ENCODE measurements at regions not wholly inside any gene's neighbourhood (a gene's known extent, or its start where the extent isn't known, plus 50 kb on each side); places are given as distances from the start of the nearest gene placed in this dataset.
"Not testable (repeated sequence)": the region's sequence is repeated elsewhere in the genome, so short reads cannot be mapped to it uniquely, and the experiment has no call there.

DNA sequence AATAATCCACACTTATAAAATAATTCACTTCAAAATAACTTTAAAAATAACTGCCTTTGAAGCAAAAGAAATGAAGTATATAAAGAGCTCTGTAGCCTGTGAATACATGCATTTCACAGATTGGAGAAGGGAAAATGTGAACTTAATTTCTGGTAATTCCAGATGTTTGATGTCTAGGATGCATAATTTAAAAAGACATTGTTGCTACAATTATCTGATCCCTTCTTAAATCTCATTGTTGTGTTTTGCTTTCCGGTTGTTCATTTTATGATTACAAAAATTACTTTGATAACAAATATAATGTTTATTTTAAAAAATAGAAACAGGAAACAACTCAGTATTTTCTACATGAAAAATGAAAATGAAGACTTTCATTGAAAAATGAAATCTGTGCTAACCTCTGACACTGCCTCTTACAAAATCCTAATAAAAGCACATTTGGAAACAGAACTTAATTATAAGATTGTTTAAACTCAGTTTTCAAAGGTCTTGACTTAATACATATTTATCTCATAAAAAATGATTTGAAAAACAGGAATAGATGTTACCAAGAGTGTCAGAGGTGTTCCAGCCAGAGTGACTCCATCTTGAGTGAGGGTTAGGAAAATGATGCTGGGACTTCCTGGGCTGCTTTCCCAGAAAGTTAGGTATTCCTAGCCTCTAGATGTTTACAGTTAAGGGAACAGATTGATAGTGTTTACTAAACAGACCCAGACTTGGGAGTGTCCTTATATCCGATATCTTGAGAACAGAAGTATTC lies 516.6 kb upstream of the SEMA3D start:
- no peak for DNase-seq

DNA sequence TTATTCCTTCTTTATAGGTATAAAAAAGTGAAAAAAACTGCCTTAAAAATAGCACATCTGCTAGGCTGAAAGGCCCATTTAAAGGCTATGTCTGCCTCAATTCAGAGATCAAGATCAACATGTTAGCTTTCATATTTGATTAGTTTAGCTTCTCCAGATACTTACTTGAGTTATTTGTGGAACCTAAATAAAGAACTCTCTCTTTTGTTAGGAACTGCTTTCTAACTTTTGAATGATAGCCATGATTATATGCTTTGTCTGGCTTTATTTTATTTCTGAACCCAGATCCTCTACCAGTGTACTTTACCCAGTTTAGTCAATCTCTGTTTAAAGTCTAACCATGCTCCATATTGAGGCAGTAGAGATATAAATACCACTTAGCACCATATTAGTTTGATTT lies 515.5 kb upstream of the SEMA3D start:
- no peak for DNase-seq

DNA sequence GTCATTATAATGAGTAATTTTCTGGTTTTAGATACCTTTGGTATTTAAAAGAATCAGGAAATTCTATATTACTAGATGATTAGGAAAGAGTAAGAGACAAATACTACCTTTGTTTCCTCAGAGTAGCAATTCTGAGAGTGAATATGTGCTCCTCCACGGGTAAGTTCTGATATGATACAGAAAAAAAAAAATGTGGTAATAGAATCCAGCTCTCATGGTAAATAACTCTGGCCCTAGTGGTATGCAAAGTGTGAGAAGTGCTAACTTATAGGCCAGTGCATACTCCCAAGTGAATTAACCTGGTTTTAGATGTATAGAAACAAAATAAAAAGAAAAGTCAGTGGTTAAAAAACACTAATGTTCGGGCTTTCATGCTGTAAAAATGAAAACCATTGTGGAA lies 512.6 kb upstream of the SEMA3D start:
- DNase-seq: no peak

DNA sequence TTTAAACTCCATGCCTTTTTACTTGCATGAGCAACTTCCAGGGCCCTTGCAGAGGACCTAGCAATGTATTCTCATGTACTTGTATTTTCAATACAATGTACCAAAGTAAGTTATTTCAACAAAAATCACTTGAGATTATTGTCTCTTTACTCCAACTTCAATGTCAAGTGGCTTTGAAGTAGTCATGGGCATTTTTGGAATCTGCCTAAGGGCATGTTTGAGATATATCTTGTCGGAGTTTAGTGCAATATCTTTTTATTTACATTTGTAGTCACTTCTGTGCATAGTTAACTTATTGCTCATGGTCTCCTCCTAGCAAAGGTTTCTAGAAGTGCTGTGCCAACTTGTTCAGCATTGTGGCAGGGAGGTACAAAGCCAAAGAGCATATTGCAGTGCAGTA lies 508.7 kb upstream of the SEMA3D start:
- DNase-seq: no peak

DNA sequence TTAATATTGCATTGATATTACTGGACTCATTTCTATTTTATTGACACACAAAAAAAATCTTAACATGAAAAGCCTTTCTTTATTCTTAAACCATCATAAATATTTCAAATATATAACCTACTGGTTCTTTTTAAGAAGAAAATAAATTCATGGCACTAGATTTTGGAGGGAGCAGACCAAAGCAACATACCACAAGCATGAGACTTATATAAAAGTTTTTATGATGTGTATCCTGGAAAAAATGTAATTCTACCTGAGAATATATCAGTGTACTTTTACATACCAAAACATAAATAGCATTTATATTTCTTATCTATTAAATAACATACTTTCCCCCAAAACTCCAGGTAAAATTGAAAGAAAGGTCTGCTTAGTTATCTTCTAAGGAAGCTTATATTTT lies 508.2 kb upstream of the SEMA3D start:
- no peak for DNase-seq

DNA sequence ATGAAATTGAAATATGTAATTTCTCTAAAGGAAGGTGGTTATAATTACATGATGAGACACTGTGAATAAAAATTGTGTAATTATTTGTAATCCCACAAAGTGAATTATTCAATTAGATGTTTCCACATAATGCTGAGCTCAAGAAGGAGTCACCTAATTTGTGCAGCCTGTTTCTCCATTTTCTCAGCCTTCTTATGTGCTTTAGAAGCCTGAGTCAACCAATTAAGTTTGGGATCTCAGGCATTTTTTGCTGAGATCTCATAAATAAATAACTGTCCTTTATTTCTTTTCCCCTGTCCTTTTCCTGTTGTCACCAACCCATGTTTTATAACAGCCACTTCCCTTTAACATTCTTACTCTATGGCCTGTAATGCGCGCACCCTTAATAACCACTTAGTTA lies 506.5 kb upstream of the SEMA3D start:
- no peak for DNase-seq

DNA sequence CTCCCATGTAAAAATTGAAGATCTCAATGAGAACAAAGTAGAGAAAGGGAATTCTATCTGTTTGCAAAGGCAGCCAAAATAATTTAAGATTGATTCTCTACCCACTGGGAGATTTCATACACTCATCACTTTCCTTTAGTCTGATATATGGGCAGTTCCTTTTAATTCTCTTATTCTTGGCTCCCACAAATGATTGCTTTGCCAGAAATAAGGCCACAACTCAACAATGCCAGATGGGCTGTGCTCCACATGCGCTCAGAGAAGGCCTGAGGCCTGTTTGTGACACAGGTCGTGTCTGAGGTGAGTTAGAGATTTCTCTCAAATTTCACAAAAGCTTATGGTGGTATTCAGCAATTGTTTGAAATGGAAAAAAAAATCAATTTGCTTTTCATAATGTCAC lies 501.9 kb upstream of the SEMA3D start:
- no peak for DNase-seq

DNA sequence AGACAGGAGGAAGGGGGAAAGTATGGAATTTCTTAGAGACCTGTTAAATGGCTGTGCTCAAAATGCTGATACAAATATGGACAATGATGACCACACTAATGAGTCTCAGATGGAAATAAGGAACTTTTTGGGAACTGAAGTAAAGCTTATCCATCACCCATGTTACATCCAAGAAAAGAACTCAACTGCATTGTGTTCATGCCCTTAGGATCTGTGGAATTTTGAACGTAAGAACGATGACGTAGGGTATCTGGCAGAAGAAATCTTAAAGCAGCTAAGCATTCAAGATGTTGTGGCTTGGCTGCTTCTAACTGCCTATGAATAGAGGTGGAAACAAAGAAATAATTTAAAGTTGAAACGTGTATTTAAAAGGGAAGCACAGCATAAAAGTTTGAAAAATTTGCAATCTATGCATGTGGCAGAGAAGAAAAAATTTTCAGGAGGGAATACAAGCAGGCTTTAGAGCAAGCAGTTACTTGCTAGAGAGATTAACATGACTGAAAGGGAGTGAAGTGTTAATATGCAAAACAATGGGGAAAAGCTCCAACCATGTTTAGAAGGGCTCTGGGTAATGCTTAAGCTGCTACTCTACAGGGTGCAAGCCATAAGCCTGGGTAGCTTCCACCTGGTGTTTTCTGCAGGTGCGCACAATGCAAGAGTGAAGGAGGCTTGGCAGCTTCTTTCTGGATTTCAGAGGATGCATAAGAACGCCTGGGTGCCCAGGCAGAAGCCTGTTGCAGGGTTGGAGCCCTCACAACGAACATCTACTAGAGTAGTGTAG lies 499.7 kb upstream of the SEMA3D start:
- DNase-seq: no peak

DNA sequence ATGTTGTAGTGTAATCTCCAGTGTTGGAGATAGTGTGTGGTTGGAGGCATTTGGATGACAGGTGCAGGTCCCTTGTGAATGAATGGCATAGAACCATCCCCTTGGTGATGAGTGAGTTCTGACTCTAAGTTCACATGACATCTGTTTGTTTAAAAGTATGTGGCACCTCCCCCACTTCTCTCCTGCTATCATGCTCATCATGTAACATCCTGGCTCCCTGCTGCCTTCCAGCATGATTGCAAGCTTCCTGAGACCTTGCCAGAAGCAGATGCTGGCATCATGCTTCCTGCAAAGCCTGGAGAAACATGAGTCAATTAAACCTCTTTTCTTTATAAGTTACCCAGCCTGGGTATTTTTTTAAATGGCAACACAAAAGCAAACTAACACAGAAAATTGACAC lies 499.0 kb upstream of the SEMA3D start:
- no peak for DNase-seq

DNA sequence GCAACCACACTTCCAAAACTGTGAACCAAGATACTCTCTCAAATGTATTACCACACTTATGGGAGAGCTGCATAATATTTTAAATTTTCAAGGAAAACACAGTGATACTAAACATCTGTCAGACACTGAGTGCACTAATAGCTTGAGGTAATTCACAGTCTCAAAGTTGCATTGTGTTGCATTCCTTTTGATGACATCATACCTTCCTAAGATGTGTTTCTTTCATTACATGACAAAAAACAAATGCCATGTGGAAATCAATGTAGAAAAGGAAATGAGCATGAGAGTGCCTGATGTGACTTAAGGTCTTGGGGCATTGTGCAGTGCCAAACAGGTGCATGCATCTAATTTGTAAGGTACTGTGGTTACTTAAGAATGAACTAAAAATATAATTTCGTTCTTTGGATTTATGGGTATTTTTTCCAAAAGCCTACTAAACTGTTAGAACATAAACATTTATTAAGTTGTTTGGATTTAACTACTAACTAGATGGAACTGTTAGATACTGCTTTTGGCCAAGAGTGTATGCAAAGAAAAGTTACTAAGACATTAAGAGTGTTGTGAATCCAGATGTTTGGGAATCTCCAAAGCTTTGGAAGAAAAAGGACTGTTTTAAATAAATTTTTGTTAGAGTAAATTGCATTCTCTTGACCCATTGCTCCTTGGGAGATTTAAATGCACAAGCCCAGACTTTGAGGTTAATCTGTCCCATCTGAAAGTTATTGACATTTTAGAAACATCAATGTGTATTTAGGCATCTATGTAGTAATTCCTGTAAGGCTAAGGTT lies 496.2 kb upstream of the SEMA3D start:
- no peak for DNase-seq

DNA sequence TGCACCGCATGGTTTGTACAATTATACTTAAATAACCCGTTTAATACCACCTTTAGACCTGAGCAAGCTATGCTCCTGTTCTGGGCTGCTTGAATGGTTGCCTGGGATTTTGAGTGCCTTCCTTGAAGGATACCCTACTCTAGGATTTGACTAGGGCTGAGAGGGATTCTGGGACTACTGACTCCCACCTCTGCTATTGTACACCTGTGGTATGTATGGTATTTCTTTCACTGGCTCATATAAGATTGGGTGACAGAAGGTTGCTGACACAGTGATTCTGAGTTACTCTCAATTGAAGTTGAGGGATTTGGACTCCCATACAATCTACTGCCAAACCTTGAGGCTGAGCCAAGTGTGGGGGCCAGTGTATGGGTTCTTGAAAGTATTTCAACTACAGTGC lies 494.4 kb upstream of the SEMA3D start:
- no peak for DNase-seq

DNA sequence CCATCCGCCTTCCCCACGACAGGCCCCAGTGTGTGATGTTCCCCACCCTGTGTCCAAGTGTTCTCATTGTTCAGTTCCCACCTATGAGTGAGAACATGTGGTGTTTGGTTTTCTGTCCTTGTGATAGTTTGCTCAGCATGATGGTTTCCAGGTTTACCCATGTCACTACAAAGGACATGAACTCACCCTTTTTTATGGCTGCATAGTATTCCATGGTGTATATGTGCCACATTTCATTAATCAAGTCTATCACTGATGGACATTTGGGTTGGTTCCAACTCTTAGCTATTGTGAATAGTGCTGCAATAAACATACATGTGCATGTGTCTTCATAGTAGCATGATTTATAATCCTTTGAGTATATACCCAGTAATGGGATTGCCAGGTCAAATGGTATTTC lies 488.2 kb upstream of the SEMA3D start:
- DNase-seq: not testable (repeated sequence)

DNA sequence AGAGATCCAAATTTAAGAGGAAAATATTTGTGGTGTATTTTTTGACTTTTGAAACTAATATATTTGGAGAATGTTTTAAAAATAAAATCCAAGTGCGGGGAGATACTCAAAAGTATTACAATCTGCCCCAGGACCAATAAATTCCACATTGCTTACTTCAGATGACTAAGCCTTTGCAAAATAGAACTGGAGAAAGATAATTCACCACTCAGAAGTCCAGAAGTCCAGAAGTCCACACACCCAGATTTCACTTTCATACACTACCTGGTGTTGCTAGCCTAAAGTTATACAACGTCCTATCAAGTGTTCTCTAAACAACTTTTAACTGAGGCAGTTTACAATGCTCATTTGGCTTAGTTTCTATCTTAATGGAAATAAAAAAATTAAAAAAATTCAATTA lies 487.0 kb upstream of the SEMA3D start:
- no peak for DNase-seq

DNA sequence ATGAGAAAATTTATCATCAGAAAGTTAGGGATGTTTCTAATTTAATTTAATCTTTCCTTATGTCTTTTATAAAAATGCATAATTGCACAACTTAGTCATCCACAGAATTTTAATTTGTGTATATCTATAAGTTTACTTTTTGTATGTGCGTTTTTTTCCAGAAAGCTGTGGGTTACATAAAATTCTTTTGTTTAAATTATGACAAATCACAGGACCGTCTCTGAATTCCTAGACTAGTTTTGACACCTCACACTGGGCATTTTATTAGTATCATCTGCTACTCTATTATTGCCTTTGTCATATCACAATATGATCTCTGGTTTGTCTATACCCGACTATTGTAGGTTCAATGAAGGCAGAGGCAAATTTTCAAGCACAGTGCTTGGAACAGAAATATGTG lies 482.4 kb upstream of the SEMA3D start:
- DNase-seq: no peak

DNA sequence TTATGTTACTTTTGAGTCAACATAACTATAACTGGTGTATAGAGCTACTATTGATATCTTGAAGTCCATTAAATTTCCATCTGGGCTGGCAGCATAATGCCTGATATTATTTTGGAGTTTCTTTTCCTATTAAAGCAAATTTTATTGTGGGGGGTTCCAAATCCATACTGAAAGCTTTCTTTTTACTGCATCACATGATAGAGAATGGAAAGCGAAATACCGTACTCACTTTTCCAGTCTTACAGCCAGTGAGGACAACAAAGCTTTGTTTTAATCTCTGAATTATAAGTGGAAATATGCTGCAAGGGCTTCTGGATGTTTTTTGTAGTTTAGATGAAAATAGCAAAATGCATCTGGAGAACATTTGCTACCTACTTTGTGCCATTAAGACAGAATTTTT lies 477.5 kb upstream of the SEMA3D start:
- DNase-seq: no peak

DNA sequence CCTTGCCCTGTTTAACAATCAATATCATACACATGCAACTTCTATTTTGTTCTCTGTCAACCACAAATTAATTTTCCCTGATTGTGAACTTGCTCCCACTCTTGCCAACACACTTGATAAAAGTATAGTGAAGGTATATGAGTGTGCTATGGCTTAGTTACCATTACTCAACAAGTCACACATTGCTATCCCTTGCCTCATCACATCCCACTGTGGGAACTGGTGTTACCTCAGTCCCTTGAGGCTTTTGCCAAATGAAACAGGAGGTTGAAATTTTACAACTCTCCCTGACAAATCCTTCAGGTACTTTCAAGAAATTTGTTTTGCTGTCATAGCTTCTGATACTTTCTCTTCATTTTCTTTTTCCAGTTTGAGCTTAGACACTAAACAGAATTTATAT lies 472.5 kb upstream of the SEMA3D start:
- DNase-seq: no peak

DNA sequence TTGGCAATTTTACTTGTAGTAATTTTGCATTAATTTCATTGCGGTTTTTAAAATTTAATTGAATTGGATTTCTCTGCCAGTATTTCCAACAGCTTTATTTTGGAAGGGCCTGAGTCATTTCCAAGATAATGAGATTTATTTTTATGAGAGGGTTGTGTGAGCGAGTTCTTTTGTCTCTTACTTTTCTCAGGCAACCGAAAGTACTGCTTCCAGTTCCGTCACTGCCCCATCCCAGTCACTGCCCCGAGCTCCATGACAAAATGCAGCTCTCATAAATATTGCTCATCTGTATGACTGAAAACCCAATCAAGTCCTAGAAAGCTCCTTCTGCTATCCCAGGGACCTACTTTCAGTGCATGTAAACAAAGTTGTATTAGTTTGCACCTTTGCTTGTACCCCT lies 468.4 kb upstream of the SEMA3D start:
- DNase-seq: no peak

DNA sequence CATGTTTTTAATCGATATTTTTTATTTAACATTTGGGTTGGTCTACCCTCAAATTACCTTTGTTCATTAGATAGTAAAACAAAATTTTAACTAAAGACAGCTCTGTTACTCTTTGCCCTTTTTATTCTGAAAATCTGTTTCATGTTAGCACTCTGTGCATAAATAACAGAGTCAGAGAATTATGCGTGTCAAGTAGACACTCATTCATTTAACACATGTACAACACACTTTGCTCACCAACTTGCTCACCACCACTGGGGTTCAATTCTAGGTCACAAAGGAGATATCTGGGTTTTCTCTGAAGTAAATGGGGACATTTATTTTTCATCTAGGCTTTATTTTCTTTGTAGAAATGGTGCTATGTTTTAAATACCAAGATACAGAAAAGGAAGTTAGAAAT lies 457.4 kb upstream of the SEMA3D start:
- no peak for DNase-seq

DNA sequence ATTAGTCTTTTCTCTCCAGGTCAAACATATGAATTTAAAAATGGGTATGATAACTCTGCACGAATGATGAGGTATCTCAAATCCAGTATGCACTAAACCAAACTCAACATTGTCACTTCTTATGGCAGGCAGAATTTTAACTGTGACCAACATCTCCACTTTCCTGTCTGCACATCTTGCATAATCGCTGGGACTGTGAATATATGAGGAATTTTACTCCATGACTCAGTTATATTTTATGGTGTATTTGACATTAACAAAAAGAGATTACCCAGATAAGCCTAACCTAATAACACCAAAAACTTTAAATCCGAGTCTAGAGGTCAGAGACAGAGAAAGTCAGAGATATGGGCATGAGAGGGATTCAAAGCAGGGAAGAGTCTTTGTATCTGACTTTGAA lies 454.5 kb upstream of the SEMA3D start:
- no peak for DNase-seq

DNA sequence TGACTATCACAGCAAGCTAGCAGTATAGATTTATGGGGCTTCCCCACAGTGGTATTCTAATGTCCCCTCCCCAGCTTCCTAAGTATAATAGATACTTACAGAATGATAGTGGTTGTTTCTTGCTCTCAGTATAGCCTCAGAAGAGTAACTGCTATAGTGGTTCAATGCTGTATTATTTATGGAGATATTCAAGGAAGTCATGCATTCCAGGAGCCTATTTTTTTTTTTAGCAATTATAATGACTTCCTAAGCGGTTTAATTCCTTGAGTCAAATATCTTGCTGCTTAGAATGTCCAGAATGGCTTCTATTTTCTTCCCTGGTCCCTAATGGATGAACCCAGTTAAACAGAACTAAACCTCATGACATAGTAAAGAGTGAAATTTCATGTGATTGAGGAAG lies 451.5 kb upstream of the SEMA3D start:
- DNase-seq: no peak

DNA sequence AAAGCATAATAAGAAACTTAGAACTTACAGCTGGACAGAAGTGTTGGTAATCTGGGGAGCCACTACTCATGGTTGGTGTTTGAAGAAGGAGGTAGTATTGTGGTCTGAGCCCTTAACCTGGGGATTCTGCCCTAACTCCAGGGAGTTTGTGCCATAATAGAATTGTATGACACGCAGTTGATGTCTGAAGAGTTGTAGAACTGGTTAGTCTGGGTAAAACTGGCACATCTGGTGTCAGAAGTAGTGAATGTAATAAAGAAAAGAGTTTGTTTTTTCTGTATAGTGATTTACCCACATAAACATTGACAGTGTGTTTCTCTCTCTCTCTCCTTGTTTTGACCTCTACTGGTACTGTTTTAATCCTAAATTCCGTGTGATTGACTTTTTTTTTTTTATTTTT lies 448.1 kb upstream of the SEMA3D start:
- no peak for DNase-seq

DNA sequence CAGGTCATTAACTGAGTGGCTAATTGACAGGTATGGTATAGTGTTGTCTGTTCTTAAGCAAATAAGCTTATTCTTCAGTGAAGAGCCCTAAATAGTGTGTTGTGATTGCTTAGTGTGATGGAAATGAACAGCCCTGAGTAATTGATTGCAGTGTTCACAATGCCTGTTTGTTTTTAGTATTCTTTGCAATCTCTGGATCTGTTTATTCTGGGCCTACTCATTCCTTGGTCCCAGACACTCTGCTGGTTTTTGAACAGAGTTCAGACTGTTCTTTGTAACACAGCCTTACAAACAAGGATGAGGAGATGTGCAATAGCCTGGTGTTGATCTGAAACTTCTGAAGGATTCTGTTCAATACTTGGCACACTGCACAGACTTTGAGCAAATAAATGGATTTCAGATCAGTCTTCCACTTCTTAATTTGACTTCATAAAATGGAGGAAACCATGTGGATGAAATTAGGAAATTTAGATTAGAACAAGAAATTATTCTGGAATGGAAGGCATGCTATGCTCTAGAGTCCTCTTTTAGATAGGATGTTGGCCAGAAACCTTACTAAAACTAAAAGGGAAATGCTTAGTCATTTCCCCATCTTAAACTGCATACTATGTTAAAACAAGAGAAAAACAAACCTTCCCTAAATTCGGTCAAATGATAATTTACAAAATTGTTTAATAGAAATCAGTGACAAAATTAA lies 444.2 kb upstream of the SEMA3D start:
- peak; percentile 42 for DNase-seq

Data from NCI-H510A treated with DMSO at 0.1 percent for 48 hours (cell line).